Chondrocyte (in vitro differentiated cells): ENCODE measurements at regions not wholly inside any gene's neighbourhood (a gene's known extent, or its start where the extent isn't known, plus 50 kb on each side); places are given as distances from the start of the nearest gene placed in this dataset.

Experiments used
- DNase-seq: peaks from one replicate; pipeline ENCODE4 v3.0.0; 2021; ENCODE audit warnings: mixed read lengths, low spot score
- H3K27ac Mint-ChIP-seq: one replicate; pipeline ENCODE4 v1.8.0; 2021; ENCODE audit warnings: mild to moderate bottlenecking, moderate library complexity, mixed read lengths; ENCODE audit not compliant: unreplicated experiment
- H3K27me3 Mint-ChIP-seq: 2 replicates; pipeline ENCODE4 v1.8.0; 2021; ENCODE audit warnings: low read depth, mixed read lengths
- H3K36me3 Mint-ChIP-seq: 2 replicates; pipeline ENCODE4 v1.8.0; 2021; ENCODE audit warnings: low read depth, mixed read lengths
- H3K4me1 Mint-ChIP-seq: 2 replicates; pipeline ENCODE4 v1.8.0; 2021; ENCODE audit warnings: low read depth, mild to moderate bottlenecking, mixed read lengths
- H3K4me3 Mint-ChIP-seq: one replicate; pipeline ENCODE4 v1.8.0; 2021; ENCODE audit warnings: mild to moderate bottlenecking, moderate library complexity, mixed read lengths; ENCODE audit not compliant: unreplicated experiment
- H3K9me3 Mint-ChIP-seq: 2 replicates; pipeline ENCODE4 v1.8.0; 2021; ENCODE audit warnings: low read depth, mixed read lengths
- CTCF ChIP-seq: fragments of 200-600 bp; sonication (generic); IDR thresholded peaks from 2 replicates; pipeline ENCODE4 v1.5.0; 2021; ENCODE audit warnings: antibody characterized with exemption, mild to moderate bottlenecking, moderate library complexity

GRCh38 chr5:89954916-89955315 is 454.6 kb downstream of the CETN3 start:
- H3K36me3 Mint-ChIP-seq, result no peaks in the 10 kb centered on the region
- no peak for TF ChIP-seq CTCF
- no peaks in the 10 kb centered on the region for H3K27me3 Mint-ChIP-seq

GRCh38 chr5:89951876-89952275 is 457.7 kb downstream of the CETN3 start:
- H3K4me1 Mint-ChIP-seq, result peaks cover 5% of the 10 kb centered on the region
- DNase-seq, result no peak
- no peaks in the 10 kb centered on the region for H3K9me3 Mint-ChIP-seq
- no peak overlapping the region for H3K4me3 Mint-ChIP-seq
- H3K27ac Mint-ChIP-seq, result no peak overlapping the region
- no peak for TF ChIP-seq CTCF
- no peaks in the 10 kb centered on the region for H3K27me3 Mint-ChIP-seq
- H3K36me3 Mint-ChIP-seq, result no peaks in the 10 kb centered on the region

More at GRCh38 chr5:89954916-89955315, 454.6 kb downstream of the CETN3 start:
- no peak for DNase-seq
- Mint-ChIP-seq H3K4me1 (peaks cover 2% of the 10 kb centered on the region), H3K4me3 (no peak overlapping the region), H3K27ac (no peak overlapping the region), H3K9me3 (no peaks in the 10 kb centered on the region)

GRCh38 chr5:89950234-89950633 is 459.3 kb downstream of the CETN3 start:
- Mint-ChIP-seq H3K27me3 (no peaks in the 10 kb centered on the region), H3K27ac (no peak overlapping the region), H3K4me3 (no peak overlapping the region), H3K4me1 (peaks cover 4% of the 10 kb centered on the region), H3K9me3 (no peaks in the 10 kb centered on the region), H3K36me3 (no peaks in the 10 kb centered on the region)
- no peak for TF ChIP-seq CTCF
- no peak for DNase-seq

GRCh38 chr5:89948977-89949376 is 460.6 kb downstream of the CETN3 start:
- TF ChIP-seq CTCF, result no peak
- H3K27ac Mint-ChIP-seq, result no peak overlapping the region
- no peak for DNase-seq

DNA sequence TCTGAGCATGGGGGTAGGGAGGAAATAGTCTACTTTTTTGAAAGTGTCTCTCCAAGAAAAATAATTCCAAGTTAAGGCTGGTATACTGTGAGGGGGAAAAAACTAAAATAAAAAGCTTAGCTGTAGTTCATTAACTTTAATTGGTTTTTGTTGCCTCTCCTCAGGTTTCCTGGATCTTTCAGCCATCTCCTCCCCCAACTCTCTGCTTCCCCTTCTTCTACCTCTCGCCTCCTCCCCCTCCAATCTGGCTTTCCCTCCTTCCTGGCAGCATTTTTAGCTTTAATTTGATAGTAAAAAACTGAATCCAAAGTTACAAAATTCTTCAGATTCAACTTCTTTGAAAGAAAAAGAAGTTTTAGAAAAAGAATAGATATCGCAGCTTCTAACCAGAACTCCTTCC is 462.6 kb downstream of the CETN3 start:
- H3K9me3 Mint-ChIP-seq, result no peaks in the 10 kb centered on the region
- no peaks in the 10 kb centered on the region for H3K27me3 Mint-ChIP-seq
- no peak for DNase-seq
- no peak overlapping the region for H3K27ac Mint-ChIP-seq
- TF ChIP-seq CTCF, result no peak
- H3K4me3 Mint-ChIP-seq, result no peak overlapping the region
- H3K4me1 Mint-ChIP-seq, result peaks cover 4% of the 10 kb centered on the region
- H3K36me3 Mint-ChIP-seq, result no peaks in the 10 kb centered on the region

More at GRCh38 chr5:89948977-89949376, 460.6 kb downstream of the CETN3 start:
- Mint-ChIP-seq H3K36me3 (no peaks in the 10 kb centered on the region), H3K9me3 (no peaks in the 10 kb centered on the region), H3K4me3 (no peak overlapping the region), H3K27me3 (no peaks in the 10 kb centered on the region), H3K4me1 (peaks cover 4% of the 10 kb centered on the region)
